Cardiac muscle cell (in vitro differentiated cells and primary cell): ENCODE measurements at regions not wholly inside any gene's neighbourhood (a gene's known extent, or its start where the extent isn't known, plus 50 kb on each side); places are given as distances from the start of the nearest gene placed in this dataset.

ENCODE experiments used
- DNase-seq, 2 donors: peaks; one replicate each; pipeline versions ENCODE4 v3.0.0 to v3.0.0-alpha.2; 2010 to 2017; ENCODE audit warnings: low read depth in 1 of 2, low spot score in 1 of 2
- H3K27ac ChIP-seq: fragments of 200-600 bp; sonication (generic); 2 replicates; pipeline ENCODE4 v1.5.1; 2016
- H3K27me3 ChIP-seq: fragments of 200-600 bp; sonication (generic); 2 replicates; pipeline ENCODE4 v1.6.0; 2016; ENCODE audit warnings: control low read depth
- H3K36me3 ChIP-seq: fragments of 200-600 bp; sonication (generic); 2 replicates; pipeline ENCODE4 v1.5.1; 2016; ENCODE audit warnings: control low read depth
- H3K4me1 ChIP-seq: fragments of 200-600 bp; sonication (generic); 2 replicates; pipeline ENCODE4 v1.8.1; 2017; ENCODE audit warnings: low read depth, mild to moderate bottlenecking, mixed run types
- H3K4me3 ChIP-seq: fragments of 200-600 bp; sonication (generic); 2 replicates; pipeline ENCODE4 v1.5.1; 2016; ENCODE audit warnings: mild to moderate bottlenecking
- H3K9me3 ChIP-seq: fragments of 200-600 bp; sonication (generic); 2 replicates; pipeline ENCODE4 v1.5.1; 2017; ENCODE audit warnings: low read depth, mild to moderate bottlenecking, control low read depth
- TF ChIP-seq, protein P1 (sequence below): IDR thresholded peaks from 2 replicates; pipeline ENCODE4 v1.5.1; 2012; ENCODE audit warnings: low read depth, mild to moderate bottlenecking, low read length

DNA sequence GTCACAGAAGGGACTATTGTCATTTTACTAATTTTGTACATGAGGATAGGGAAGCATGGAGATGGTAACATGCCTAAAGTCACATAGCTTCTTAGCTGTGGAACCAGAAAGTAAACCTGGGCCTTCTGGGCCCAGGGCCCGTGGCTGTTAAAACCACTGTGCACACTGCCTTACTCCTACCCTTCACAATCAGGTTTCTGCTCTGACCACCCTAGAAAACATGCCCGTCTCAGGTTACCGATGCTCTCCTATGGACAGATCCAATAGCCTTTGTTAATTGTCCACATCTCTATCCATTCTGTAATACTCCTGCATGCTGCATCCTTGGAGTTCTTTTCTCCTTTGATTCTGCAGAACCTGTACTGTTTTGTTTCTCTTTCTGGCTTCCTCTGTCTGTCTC lies 79.0 kb upstream of the TACR1 start:
- Histone ChIP-seq H3K36me3 (no peaks in the 10 kb centered on the region), H3K4me1 (peaks cover 9% of the 10 kb centered on the region), H3K27me3 (peaks cover 37% of the 10 kb centered on the region), H3K4me3 (no peak overlapping the region), H3K9me3 (no peaks in the 10 kb centered on the region), H3K27ac (no peak overlapping the region)
- DNase-seq, result peak in 1 of 2 donors; percentile 5
- TF ChIP-seq, protein P1, sequence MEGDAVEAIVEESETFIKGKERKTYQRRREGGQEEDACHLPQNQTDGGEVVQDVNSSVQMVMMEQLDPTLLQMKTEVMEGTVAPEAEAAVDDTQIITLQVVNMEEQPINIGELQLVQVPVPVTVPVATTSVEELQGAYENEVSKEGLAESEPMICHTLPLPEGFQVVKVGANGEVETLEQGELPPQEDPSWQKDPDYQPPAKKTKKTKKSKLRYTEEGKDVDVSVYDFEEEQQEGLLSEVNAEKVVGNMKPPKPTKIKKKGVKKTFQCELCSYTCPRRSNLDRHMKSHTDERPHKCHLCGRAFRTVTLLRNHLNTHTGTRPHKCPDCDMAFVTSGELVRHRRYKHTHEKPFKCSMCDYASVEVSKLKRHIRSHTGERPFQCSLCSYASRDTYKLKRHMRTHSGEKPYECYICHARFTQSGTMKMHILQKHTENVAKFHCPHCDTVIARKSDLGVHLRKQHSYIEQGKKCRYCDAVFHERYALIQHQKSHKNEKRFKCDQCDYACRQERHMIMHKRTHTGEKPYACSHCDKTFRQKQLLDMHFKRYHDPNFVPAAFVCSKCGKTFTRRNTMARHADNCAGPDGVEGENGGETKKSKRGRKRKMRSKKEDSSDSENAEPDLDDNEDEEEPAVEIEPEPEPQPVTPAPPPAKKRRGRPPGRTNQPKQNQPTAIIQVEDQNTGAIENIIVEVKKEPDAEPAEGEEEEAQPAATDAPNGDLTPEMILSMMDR, result no peak

DNA sequence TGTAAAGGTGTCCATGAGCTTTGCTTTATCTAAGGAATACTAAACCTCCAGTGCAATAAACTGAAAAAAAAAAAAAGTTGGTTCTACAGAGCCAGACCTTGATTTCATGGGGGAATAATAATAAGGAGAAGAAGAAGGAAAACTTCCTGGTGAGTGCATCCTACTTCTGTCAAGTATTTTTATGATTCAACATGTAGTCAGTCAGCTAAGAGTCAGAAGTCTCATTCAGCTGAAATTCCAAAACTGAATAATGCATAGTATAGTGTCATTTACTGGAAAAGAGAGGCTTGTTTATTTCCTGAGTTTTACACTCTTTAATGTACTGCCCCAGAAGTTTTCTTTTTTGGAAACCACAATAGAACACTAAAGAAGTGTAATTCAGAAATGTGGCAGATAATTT lies 77.8 kb upstream of the TACR1 start:
- DNase-seq, result peak in 1 of 2 donors; percentile 29
- TF ChIP-seq, protein P1, result no peak
- Histone ChIP-seq H3K27ac (no peak overlapping the region), H3K4me1 (peaks cover 9% of the 10 kb centered on the region), H3K36me3 (no peaks in the 10 kb centered on the region), H3K9me3 (no peaks in the 10 kb centered on the region), H3K27me3 (peaks cover 37% of the 10 kb centered on the region), H3K4me3 (no peak overlapping the region)

DNA sequence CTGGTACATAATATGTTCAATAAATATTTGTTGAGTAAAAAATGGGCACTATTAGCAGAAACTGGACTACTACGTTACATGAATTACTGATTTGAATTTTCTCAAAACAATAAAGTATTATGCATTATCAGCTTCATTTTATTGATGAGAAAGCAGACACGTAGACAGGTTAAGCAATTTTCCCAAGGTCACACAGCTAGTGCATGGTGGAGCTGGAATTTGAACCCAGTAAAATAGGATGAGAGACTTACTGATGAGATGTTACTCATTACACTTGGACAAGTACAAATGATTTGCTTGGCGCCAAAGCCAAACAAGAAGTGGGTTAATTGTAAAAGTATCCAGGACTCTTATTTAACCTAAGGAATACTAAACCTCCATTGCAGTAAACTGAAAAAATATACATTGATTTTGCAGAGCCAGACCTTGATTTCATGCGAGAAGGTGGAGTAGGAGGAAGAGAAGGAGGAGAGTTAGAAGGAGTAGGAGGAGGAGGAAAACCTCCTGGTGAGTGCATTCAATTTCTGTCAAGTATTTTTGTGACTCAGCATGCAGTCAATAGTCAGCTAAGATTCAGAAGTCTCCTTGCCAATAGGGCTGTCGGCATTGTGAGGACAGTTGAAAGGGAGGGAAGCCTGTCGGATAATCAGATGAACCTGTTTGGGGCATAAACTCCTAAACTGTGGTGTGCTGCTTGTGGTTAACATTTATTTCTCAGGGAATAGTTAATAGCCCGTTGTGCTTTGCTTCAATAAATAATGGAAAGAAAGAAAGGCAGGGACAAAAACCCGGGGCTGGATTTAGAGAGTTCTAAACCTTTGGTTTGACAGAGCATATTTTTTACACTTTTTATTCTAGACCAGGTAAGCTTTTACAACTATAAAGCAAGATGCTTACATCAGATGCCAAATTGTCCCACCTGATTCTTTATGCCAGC lies 77.0 kb upstream of the TACR1 start:
- H3K36me3 ChIP-seq, result no peaks in the 10 kb centered on the region
- TF ChIP-seq, protein P1, result no peak
- H3K27ac ChIP-seq, result no peak overlapping the region
- no peak overlapping the region for H3K4me3 ChIP-seq
- peaks cover 34% of the 10 kb centered on the region for H3K27me3 ChIP-seq
- H3K4me1 ChIP-seq, result peaks cover 9% of the 10 kb centered on the region
- peak in 1 of 2 donors; percentile 32 for DNase-seq
- no peaks in the 10 kb centered on the region for H3K9me3 ChIP-seq

DNA sequence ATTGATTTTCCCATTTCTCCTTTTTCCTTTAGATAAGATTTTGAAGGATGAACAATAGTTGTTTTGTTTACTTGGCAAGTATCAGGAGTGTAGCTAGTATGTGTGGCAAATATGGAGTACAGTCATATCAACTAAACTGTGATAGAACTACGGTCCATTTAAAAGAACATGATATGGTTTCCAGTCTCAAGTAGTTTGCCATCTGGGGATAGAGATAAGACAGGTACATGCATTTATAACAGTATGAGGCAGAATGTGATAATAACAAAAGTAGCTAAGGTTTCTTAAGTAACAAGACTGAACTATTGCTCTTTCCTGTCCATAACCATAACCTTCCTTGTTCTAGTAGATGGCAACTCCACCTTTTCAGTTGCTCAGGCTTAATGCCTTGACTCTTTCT lies 75.6 kb upstream of the TACR1 start:
- H3K9me3 ChIP-seq, result no peaks in the 10 kb centered on the region
- peaks cover 9% of the 10 kb centered on the region for H3K4me1 ChIP-seq
- no peak overlapping the region for H3K4me3 ChIP-seq
- peaks cover 27% of the 10 kb centered on the region for H3K27me3 ChIP-seq
- DNase-seq, result no peak
- TF ChIP-seq, protein P1, result no peak
- no peaks in the 10 kb centered on the region for H3K36me3 ChIP-seq
- H3K27ac ChIP-seq, result no peak overlapping the region

DNA sequence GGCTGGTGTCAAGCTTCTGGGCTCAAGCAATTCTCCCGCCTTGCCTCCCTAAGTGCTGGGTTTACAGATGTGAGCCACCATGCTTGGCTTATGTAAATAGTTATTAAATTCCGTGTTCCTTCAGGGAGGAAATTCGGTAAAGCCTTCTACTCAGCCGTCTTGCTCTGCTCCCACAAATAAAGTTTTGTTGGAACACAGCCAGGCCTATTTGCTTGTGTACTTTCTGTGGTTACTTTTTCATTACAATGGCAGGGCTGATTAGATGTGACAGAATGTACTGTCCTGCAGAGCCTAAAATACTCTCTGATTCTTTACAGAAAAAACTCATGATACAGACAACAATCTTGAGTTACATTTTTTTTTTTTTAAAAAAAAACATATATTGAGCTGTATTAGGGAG lies 68.8 kb upstream of the TACR1 start:
- no peak overlapping the region for H3K27ac ChIP-seq
- peaks cover 8% of the 10 kb centered on the region for H3K27me3 ChIP-seq
- DNase-seq, result no peak
- no peak overlapping the region for H3K4me3 ChIP-seq
- no peaks in the 10 kb centered on the region for H3K36me3 ChIP-seq
- TF ChIP-seq, protein P1, result no peak
- H3K4me1 ChIP-seq, result no peaks in the 10 kb centered on the region
- no peaks in the 10 kb centered on the region for H3K9me3 ChIP-seq
